Upper lobe of left lung (tissue), 6 donors: ENCODE measurements at regions not wholly inside any gene's neighbourhood (a gene's known extent, or its start where the extent isn't known, plus 50 kb on each side); places are given as distances from the start of the nearest gene placed in this dataset.

Experiments used
- ATAC-seq, 2 donors: fragments of 200-7000 bp; cut with Tn5 transposase; one replicate each; pipeline ENCODE4 v1.9.1; 2022; ENCODE audit warnings: mild to moderate bottlenecking in 2 of 2, moderate library complexity in 2 of 2; ENCODE audit not compliant: low FRiP score in 2 of 2
- DNase-seq, 2 donors: peaks; one replicate each; pipeline ENCODE4 v3.0.0-alpha.2; 2019 to 2020
- H3K27ac ChIP-seq, 4 donors: fragments of 200-600 bp; sonication (generic); one replicate each; pipeline ENCODE4 v1.5.1; 2016 to 2019
- H3K27me3 ChIP-seq, 4 donors: fragments of 200-600 bp; sonication (generic); one replicate each; pipeline ENCODE4 v1.5.1; 2017 to 2019
- H3K36me3 ChIP-seq, 4 donors: fragments of 200-600 bp; sonication (generic); one replicate each; pipeline ENCODE4 v1.5.1; 2016 to 2019
- H3K4me1 ChIP-seq, 4 donors: fragments of 200-600 bp; sonication (generic); one replicate each; pipeline ENCODE4 v1.5.1; 2018 to 2019
- H3K4me3 ChIP-seq, 4 donors: fragments of 200-600 bp; sonication (generic); one replicate each; pipeline ENCODE4 v1.5.1; 2017 to 2019; ENCODE audit warnings: mild to moderate bottlenecking in 2 of 4, moderate library complexity in 1 of 4
- H3K9me3 ChIP-seq, 4 donors: fragments of 200-600 bp; sonication (generic); one replicate each; pipeline ENCODE4 v1.5.1; 2018 to 2019
- EP300 ChIP-seq, 4 donors: sonication (generic); formaldehyde crosslinking; IDR thresholded peaks; one replicate each; pipeline ENCODE4 v1.5.1; 2017; ENCODE audit warnings: antibody characterized with exemption in 4 of 4, control low read depth in 2 of 4
- POLR2A ChIP-seq, 4 donors: fragments of 450-650 bp; IDR thresholded peaks; one replicate each; pipeline ENCODE4 v1.5.1; 2016 to 2017; ENCODE audit warnings: antibody characterized with exemption in 4 of 4, mild to moderate bottlenecking in 2 of 4
- POLR2AphosphoS5 ChIP-seq, 2 donors: sonication (generic); formaldehyde crosslinking; IDR thresholded peaks; one replicate each; pipeline ENCODE4 v1.5.1; 2017; ENCODE audit warnings: antibody characterized with exemption in 2 of 2
- WGBS, 2 donors: methylation state at CpG; one replicate each; pipeline ENCODE4 v1.1.5; 2017 to 2018; 5-methylcytosine and 5-hydroxymethylcytosine counted together
- TF ChIP-seq, protein P1 (sequence below), 6 experiments: fragments of 450-650 bp in 4 of 6; fragments of 200-600 bp in 2 of 6; sonication (generic) in 2 of 6; IDR thresholded peaks; one replicate each; pipeline ENCODE4 v1.5.1; 2016 to 2019; ENCODE audit warnings: antibody characterized with exemption in 6 of 6
- donor health status: DM: no; HTN: no; CAD: no; lungs with moderate emphysema.
- donor health status: DM: no; HTN: yes; CAD: no; lungs with severe emphysema.

DNA sequence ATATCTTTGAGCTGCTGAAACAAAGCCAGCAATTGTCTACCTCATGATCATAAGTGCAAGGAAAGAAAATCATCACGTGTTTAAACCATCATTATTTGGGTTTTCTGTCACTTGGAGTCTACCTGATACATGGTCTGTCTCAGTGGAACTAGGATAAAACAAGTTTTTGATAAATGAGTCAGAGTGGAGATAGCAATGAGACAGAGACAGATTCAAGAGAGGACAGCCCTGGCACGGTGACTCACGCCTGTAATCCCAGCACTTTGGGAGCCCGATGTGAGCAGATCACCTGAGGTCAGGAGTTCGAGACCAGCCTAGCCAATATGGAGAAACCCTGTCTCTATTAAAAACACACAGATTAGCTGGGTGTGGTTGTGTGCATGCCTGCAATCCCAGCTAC, 93.8 kb downstream of the PMAIP1 start:
- Histone ChIP-seq H3K36me3 (no peaks in the 10 kb centered on the region), H3K27ac (no peak overlapping the region), H3K27me3 (no peaks in the 10 kb centered on the region), H3K4me3 (no peak overlapping the region), H3K4me1 (no peaks in the 10 kb centered on the region), H3K9me3 (no peaks in the 10 kb centered on the region)
- WGBS, 2 donors = 72 to 80% methylated on average over 5 of the region's 5 CpGs
- TF ChIP-seq, protein P1, sequence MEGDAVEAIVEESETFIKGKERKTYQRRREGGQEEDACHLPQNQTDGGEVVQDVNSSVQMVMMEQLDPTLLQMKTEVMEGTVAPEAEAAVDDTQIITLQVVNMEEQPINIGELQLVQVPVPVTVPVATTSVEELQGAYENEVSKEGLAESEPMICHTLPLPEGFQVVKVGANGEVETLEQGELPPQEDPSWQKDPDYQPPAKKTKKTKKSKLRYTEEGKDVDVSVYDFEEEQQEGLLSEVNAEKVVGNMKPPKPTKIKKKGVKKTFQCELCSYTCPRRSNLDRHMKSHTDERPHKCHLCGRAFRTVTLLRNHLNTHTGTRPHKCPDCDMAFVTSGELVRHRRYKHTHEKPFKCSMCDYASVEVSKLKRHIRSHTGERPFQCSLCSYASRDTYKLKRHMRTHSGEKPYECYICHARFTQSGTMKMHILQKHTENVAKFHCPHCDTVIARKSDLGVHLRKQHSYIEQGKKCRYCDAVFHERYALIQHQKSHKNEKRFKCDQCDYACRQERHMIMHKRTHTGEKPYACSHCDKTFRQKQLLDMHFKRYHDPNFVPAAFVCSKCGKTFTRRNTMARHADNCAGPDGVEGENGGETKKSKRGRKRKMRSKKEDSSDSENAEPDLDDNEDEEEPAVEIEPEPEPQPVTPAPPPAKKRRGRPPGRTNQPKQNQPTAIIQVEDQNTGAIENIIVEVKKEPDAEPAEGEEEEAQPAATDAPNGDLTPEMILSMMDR (IDR thresholded peaks at IDR 0.05) = no peak
- no peak for TF ChIP-seq EP300 (IDR thresholded peaks at IDR 0.05)
- ATAC-seq (no peak), DNase-seq (no peak)

GRCh38 chr18:59990121-59990823, 90.5 kb downstream of the PMAIP1 start:
- Histone ChIP-seq H3K27ac (no peak overlapping the region), H3K27me3 (no peaks in the 10 kb centered on the region), H3K36me3 (no peaks in the 10 kb centered on the region), H3K9me3 (no peaks in the 10 kb centered on the region), H3K4me1 (no peaks in the 10 kb centered on the region), H3K4me3 (no peak overlapping the region)
- WGBS, 2 donors = 87% methylated on average over 1 of the region's 1 CpG
- TF ChIP-seq, protein P1 (IDR thresholded peaks at IDR 0.05) = no peak
- TF ChIP-seq POLR2AphosphoS5 (IDR thresholded peaks at IDR 0.05) (no peak), POLR2A (IDR thresholded peaks at IDR 0.05) (no peak), EP300 (IDR thresholded peaks at IDR 0.05) (no peak)
- ATAC-seq (no peak), DNase-seq (no peak)

DNA sequence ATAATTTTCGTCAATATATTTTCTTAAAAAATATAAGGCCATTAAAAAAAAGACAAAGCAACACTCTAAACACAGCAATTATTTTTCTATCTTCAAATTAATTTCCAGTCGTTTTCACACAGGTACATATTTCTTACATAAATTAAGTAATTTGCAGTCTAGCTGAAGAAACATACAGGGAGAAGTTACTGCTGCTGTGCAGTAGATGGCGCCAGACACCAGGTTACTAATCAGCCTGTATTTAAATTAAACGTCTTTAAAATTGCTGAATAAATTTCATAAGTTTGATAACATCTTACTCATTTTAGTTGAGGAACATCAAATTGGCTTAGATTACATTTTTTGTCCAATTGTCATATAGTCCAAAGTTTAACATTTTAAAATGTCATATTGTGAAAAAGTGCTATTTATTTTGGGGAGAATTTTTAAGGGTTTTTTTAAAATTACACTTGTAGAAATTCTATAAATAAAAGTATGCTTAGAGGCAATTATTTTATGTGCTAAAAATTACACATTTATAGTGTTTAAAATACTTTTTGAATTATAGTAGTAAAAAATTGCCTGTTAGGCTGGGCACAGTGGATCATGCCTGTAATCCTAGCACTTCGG, 88.4 kb downstream of the PMAIP1 start:
- peak in 1 of 2 donors; percentile 43 for DNase-seq
- TF ChIP-seq POLR2A (IDR thresholded peaks at IDR 0.05) = no peak
- TF ChIP-seq, protein P1 (IDR thresholded peaks at IDR 0.05) = peak; percentile 61 to 84 (median 80)
- no peak for TF ChIP-seq POLR2AphosphoS5 (IDR thresholded peaks at IDR 0.05)
- ATAC-seq = peak in 1 of 2 donors; percentile 68
- H3K9me3 ChIP-seq = no peaks in the 10 kb centered on the region
- H3K4me1 ChIP-seq = no peaks in the 10 kb centered on the region
- no peaks in the 10 kb centered on the region for H3K36me3 ChIP-seq
- 23 to 31% methylated on average over 5 of the region's 5 CpGs for WGBS, 2 donors
- H3K27me3 ChIP-seq = no peaks in the 10 kb centered on the region
- H3K4me3 ChIP-seq = no peak overlapping the region
- H3K27ac ChIP-seq = no peak overlapping the region

- ATAC-seq = no peak
- no peaks in the 10 kb centered on the region for H3K9me3 ChIP-seq
These were observed 87.3 kb downstream of the PMAIP1 start for GRCh38 chr18:59987102-59987501.

More at GRCh38 chr18:59987102-59987501, 87.3 kb downstream of the PMAIP1 start:
- Histone ChIP-seq H3K27ac (no peak overlapping the region), H3K4me3 (no peak overlapping the region), H3K36me3 (no peaks in the 10 kb centered on the region), H3K27me3 (no peaks in the 10 kb centered on the region), H3K4me1 (no peaks in the 10 kb centered on the region)
- 57 to 72% methylated on average over 4 of the region's 4 CpGs for WGBS, 2 donors
- TF ChIP-seq POLR2A (IDR thresholded peaks at IDR 0.05) = no peak
- no peak for TF ChIP-seq POLR2AphosphoS5 (IDR thresholded peaks at IDR 0.05)
- TF ChIP-seq EP300 (IDR thresholded peaks at IDR 0.05) = no peak
- TF ChIP-seq, protein P1 (IDR thresholded peaks at IDR 0.05) = no peak
- no peak for DNase-seq
